Transverse colon (tissue), 4 donors: ENCODE measurements at regions not wholly inside any gene's neighbourhood (a gene's known extent, or its start where the extent isn't known, plus 50 kb on each side); places are given as distances from the start of the nearest gene placed in this dataset.

Experiments
- EP300 ChIP-seq: sonication (generic); formaldehyde crosslinking; IDR thresholded peaks from one replicate; pipeline ENCODE4 v1.6.1; 2017; ENCODE audit warnings: antibody characterized with exemption, low read depth
- POLR2A ChIP-seq: fragments of 450-650 bp; IDR thresholded peaks from one replicate; pipeline ENCODE4 v1.6.1; 2016; ENCODE audit warnings: antibody characterized with exemption, mild to moderate bottlenecking, moderate library complexity
- POLR2AphosphoS5 ChIP-seq, 3 donors: sonication (generic); formaldehyde crosslinking; IDR thresholded peaks; one replicate each; pipeline ENCODE4 v1.6.1; 2016; ENCODE audit warnings: antibody characterized with exemption in 3 of 3
- TF ChIP-seq, protein P1 (sequence below), 5 experiments: fragments of 200-600 bp in 3 of 5; fragments of 450-650 bp in 2 of 5; sonication (generic) in 3 of 5; IDR thresholded peaks; 1 replicate in 2 of 5; 2 replicates in 3 of 5; pipeline ENCODE4 v1.5.1; 2016 to 2017; ENCODE audit warnings: antibody characterized with exemption in 5 of 5, inconsistent platforms in 3 of 5, mild to moderate bottlenecking in 2 of 5, moderate library complexity in 1 of 5

DNA sequence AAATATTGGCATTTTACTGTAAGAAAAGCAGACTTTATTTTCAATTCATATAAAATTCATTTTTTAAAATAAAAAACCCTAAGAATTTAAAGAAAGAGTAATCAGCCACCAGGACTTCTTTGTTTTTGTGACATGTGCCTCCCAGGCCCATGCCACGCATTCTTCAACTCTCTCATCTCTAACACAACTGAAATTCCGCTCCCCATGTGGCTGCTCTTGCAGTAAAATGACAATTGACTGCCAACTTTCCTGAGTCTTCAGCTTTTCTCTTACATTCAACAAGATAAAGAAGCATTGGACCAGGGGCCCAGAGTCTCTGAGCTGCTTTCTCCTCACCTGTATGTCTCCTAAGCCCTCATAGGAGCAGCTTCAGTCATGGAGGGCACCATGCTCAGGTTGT lies 372.1 kb downstream of the UQCRFS1 start:
- TF ChIP-seq, protein P1, sequence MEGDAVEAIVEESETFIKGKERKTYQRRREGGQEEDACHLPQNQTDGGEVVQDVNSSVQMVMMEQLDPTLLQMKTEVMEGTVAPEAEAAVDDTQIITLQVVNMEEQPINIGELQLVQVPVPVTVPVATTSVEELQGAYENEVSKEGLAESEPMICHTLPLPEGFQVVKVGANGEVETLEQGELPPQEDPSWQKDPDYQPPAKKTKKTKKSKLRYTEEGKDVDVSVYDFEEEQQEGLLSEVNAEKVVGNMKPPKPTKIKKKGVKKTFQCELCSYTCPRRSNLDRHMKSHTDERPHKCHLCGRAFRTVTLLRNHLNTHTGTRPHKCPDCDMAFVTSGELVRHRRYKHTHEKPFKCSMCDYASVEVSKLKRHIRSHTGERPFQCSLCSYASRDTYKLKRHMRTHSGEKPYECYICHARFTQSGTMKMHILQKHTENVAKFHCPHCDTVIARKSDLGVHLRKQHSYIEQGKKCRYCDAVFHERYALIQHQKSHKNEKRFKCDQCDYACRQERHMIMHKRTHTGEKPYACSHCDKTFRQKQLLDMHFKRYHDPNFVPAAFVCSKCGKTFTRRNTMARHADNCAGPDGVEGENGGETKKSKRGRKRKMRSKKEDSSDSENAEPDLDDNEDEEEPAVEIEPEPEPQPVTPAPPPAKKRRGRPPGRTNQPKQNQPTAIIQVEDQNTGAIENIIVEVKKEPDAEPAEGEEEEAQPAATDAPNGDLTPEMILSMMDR (IDR thresholded peaks at IDR 0.05) = no peak
- TF ChIP-seq POLR2A = no peak
- no peak for TF ChIP-seq EP300
- TF ChIP-seq POLR2AphosphoS5 (IDR thresholded peaks at IDR 0.05) = no peak
